ENCODE measurements at regions not wholly inside any gene's neighbourhood (a gene's known extent, or its start where the extent isn't known, plus 50 kb on each side); places are given as distances from the start of the nearest gene placed in this dataset.

GRCh38 chr18:73952296-73952946 is 195.2 kb downstream of the FBXO15 start:
- DNase-seq (ENCODE audit: low read depth in 1 of 2, low spot score in 1 of 2): no peak
- no peak for TF ChIP-seq JUND (IDR thresholded peaks at IDR 0.05; ENCODE audit: low read depth)
- in situ Hi-C loops (cut with HindIII; ENCODE audit: low pct_unique_long_range_greater_than_20kb, low sequenced_read_pairs): no loop called here

- TF ChIP-seq JUND (IDR thresholded peaks at IDR 0.05; ENCODE audit: low read depth): no peak
- no peak for DNase-seq (ENCODE audit: low read depth in 1 of 2, low spot score in 1 of 2)
- in situ Hi-C loops (cut with HindIII; ENCODE audit: low pct_unique_long_range_greater_than_20kb, low sequenced_read_pairs): no loop called here
These were observed 197.4 kb downstream of the FBXO15 start for GRCh38 chr18:73950116-73950700.

- in situ Hi-C loops (cut with HindIII; ENCODE audit: low pct_unique_long_range_greater_than_20kb, low sequenced_read_pairs): no loop called here
- no peak for TF ChIP-seq JUND (IDR thresholded peaks at IDR 0.05; ENCODE audit: low read depth)
- DNase-seq (ENCODE audit: low read depth in 1 of 2, low spot score in 1 of 2): no peak
These were observed 199.1 kb downstream of the FBXO15 start for GRCh38 chr18:73948497-73948896.

GRCh38 chr18:73948084-73948483 is 199.6 kb downstream of the FBXO15 start:
- DNase-seq (ENCODE audit: low read depth in 1 of 2, low spot score in 1 of 2): no peak
- TF ChIP-seq JUND (IDR thresholded peaks at IDR 0.05; ENCODE audit: low read depth): no peak
- in situ Hi-C loops (cut with HindIII; ENCODE audit: low pct_unique_long_range_greater_than_20kb, low sequenced_read_pairs): no loop called here

GRCh38 chr18:73947180-73947921 is 200.3 kb downstream of the FBXO15 start:
- in situ Hi-C loops (cut with HindIII; ENCODE audit: low pct_unique_long_range_greater_than_20kb, low sequenced_read_pairs): no loop called here

GRCh38 chr18:73945130-73945792 is 202.4 kb downstream of the FBXO15 start:
- in situ Hi-C loops (cut with HindIII; ENCODE audit: low pct_unique_long_range_greater_than_20kb, low sequenced_read_pairs): no loop called here
- DNase-seq (ENCODE audit: low read depth in 1 of 2, low spot score in 1 of 2): no peak
- TF ChIP-seq JUND (IDR thresholded peaks at IDR 0.05; ENCODE audit: low read depth): no peak

More at GRCh38 chr18:73947180-73947921, 200.3 kb downstream of the FBXO15 start:
- no peak for TF ChIP-seq JUND (IDR thresholded peaks at IDR 0.05; ENCODE audit: low read depth)
- DNase-seq (ENCODE audit: low read depth in 1 of 2, low spot score in 1 of 2): no peak

- TF ChIP-seq JUND (IDR thresholded peaks at IDR 0.05; ENCODE audit: low read depth): no peak
- DNase-seq (ENCODE audit: low read depth in 1 of 2, low spot score in 1 of 2): no peak
- in situ Hi-C loops (cut with HindIII; ENCODE audit: low pct_unique_long_range_greater_than_20kb, low sequenced_read_pairs): no loop called here
These were observed 202.9 kb downstream of the FBXO15 start for GRCh38 chr18:73944715-73945114.

- in situ Hi-C loops (cut with HindIII; ENCODE audit: low pct_unique_long_range_greater_than_20kb, low sequenced_read_pairs): no loop called here
- no peak for TF ChIP-seq JUND (IDR thresholded peaks at IDR 0.05; ENCODE audit: low read depth)
- no peak for DNase-seq (ENCODE audit: low read depth in 1 of 2, low spot score in 1 of 2)
These were observed 203.9 kb downstream of the FBXO15 start for GRCh38 chr18:73943763-73944162.

GRCh38 chr18:73942956-73943355 is 204.7 kb downstream of the FBXO15 start:
- TF ChIP-seq JUND (IDR thresholded peaks at IDR 0.05; ENCODE audit: low read depth): no peak
- DNase-seq (ENCODE audit: low read depth in 1 of 2, low spot score in 1 of 2): peak in 1 of 2 experiments; percentile 3
- in situ Hi-C loops (cut with HindIII; ENCODE audit: low pct_unique_long_range_greater_than_20kb, low sequenced_read_pairs): no loop called here

- DNase-seq (ENCODE audit: low read depth in 1 of 2, low spot score in 1 of 2): peak; percentile 30 to 82
- in situ Hi-C loops (cut with HindIII; ENCODE audit: low pct_unique_long_range_greater_than_20kb, low sequenced_read_pairs): no loop called here
- TF ChIP-seq JUND (IDR thresholded peaks at IDR 0.05; ENCODE audit: low read depth): no peak
These were observed 205.5 kb downstream of the FBXO15 start for GRCh38 chr18:73942081-73942625.

- no peak for TF ChIP-seq JUND (IDR thresholded peaks at IDR 0.05; ENCODE audit: low read depth)
- no peak for DNase-seq (ENCODE audit: low read depth in 1 of 2, low spot score in 1 of 2)
- in situ Hi-C loops (cut with HindIII; ENCODE audit: low pct_unique_long_range_greater_than_20kb, low sequenced_read_pairs): no loop called here
These were observed 206.9 kb downstream of the FBXO15 start for GRCh38 chr18:73940721-73941120.

- in situ Hi-C loops (cut with HindIII; ENCODE audit: low pct_unique_long_range_greater_than_20kb, low sequenced_read_pairs): no loop called here
- DNase-seq (ENCODE audit: low read depth in 1 of 2, low spot score in 1 of 2): no peak
- TF ChIP-seq JUND (IDR thresholded peaks at IDR 0.05; ENCODE audit: low read depth): no peak
These were observed 208.2 kb downstream of the FBXO15 start for GRCh38 chr18:73939391-73939790.

Measured in T47D (cell line).